BLaER1 treated with 17β-estradiol and CSF1 and Interleukin-3, amounts not matched to agents 10 nM and 100 nM (cell line): ENCODE measurements at regions not wholly inside any gene's neighbourhood (a gene's known extent, or its start where the extent isn't known, plus 50 kb on each side); places are given as distances from the start of the nearest gene placed in this dataset.
"Not testable (repeated sequence)": the region's sequence is repeated elsewhere in the genome, so short reads cannot be mapped to it uniquely, and the experiment has no call there.

ENCODE experiments used
- H3K27ac ChIP-seq, 11 experiments: shearing (Covaris generic); formaldehyde crosslinking; 2 replicates each; pipeline ENCODE4 v1.8.1; 2022
- H3K27me3 ChIP-seq, 11 experiments: shearing (Covaris generic); formaldehyde crosslinking; 2 replicates each; pipeline ENCODE4 v1.8.1; 2022
- H3K36me3 ChIP-seq, 11 experiments: shearing (Covaris generic); formaldehyde crosslinking; 2 replicates each; pipeline ENCODE4 v1.8.1; 2022
- H3K4me1 ChIP-seq, 10 experiments: shearing (Covaris generic); formaldehyde crosslinking; 2 replicates each; pipeline ENCODE4 v1.8.1; 2022
- H3K4me2 ChIP-seq, 11 experiments: shearing (Covaris generic); formaldehyde crosslinking; 2 replicates each; pipeline ENCODE4 v1.8.1; 2022
- H3K4me3 ChIP-seq, 10 experiments: shearing (Covaris generic); formaldehyde crosslinking; 2 replicates each; pipeline ENCODE4 v1.8.1; 2022
- H3K9ac ChIP-seq, 11 experiments: shearing (Covaris generic); formaldehyde crosslinking; 2 replicates each; pipeline ENCODE4 v1.8.1; 2022
- H3K9me3 ChIP-seq, 11 experiments: shearing (Covaris generic); formaldehyde crosslinking; replicated peaks in 1 of 11; 2 replicates each; pipeline ENCODE4 v1.8.1; 2022
- H4K20me1 ChIP-seq, 11 experiments: shearing (Covaris generic); formaldehyde crosslinking; 2 replicates each; pipeline ENCODE4 v1.8.1; 2022
- Cebpa-rat ChIP-seq, 11 experiments: shearing (Covaris generic); IDR thresholded peaks; 2 replicates each; pipeline ENCODE4 v1.8.1; 2022

DNA sequence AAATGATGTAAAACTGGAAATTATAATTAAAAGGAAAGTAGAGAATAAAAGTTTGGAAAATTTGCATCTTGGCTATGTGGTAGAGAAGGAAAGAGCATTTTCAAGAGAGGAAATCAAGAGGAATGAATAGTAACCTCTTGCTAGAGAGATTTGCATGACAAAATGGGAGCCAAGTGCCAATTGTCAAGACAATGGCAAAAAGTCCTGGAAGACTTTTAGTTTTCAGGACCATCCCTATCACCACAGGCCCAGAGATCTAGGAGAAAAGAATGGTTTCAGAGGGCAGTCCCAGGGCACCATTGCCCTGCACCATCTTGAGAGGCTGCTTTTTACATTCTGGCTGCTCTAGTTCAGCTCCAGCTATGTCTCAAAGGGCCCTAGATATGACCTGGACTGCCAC lies 1427.6 kb downstream of the ZPLD1 start:
- Histone ChIP-seq H3K9me3 (no peaks in the 10 kb centered on the region), H3K36me3 (no peaks in the 10 kb centered on the region), H3K4me2 (no peak overlapping the region), H4K20me1 (no peaks in the 10 kb centered on the region), H3K27me3 (no peaks in the 10 kb centered on the region), H3K4me1 (no peaks in the 10 kb centered on the region), H3K27ac (no peak overlapping the region), H3K9ac (no peak overlapping the region), H3K4me3 (no peak overlapping the region)
- TF ChIP-seq Cebpa-rat (IDR thresholded peaks at IDR 0.05), result no peak

GRCh38 chr3:103863381-103863780 lies 1428.6 kb downstream of the ZPLD1 start:
- H3K4me2 ChIP-seq, result no peak overlapping the region
- no peaks in the 10 kb centered on the region for H3K27me3 ChIP-seq
- TF ChIP-seq Cebpa-rat (IDR thresholded peaks at IDR 0.05), result no peak
- no peak overlapping the region for H3K4me3 ChIP-seq
- H3K9ac ChIP-seq, result no peak overlapping the region
- no peaks in the 10 kb centered on the region for H3K4me1 ChIP-seq
- H3K36me3 ChIP-seq, result no peaks in the 10 kb centered on the region
- H4K20me1 ChIP-seq, result no peaks in the 10 kb centered on the region
- H3K9me3 ChIP-seq, result no peaks in the 10 kb centered on the region
- H3K27ac ChIP-seq, result no peak overlapping the region

DNA sequence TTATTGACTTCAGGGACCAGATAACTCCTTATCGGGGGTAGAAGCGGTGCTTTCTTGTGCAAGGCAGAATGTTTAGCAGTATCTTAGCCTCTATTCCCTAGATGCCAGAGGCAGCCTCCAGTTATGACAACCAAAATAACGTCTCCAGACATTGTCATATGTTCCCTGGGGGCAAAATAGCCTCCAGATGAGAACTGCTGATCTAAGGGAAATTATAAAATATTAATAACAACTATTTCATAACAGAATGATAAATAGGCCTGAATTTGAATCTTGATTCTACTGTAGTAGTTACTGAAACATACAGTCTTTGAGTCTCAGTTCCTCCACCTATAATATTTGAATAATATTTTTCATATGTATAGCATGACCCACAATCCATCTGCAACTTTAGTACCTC lies 1431.3 kb downstream of the ZPLD1 start:
- H3K4me3 ChIP-seq, result no peak overlapping the region
- TF ChIP-seq Cebpa-rat (IDR thresholded peaks at IDR 0.05), result no peak

GRCh38 chr3:103873021-103873420 lies 1438.2 kb downstream of the ZPLD1 start:
- Histone ChIP-seq H3K36me3 (no peaks in the 10 kb centered on the region), H3K27ac (no peak overlapping the region), H3K4me2 (no peak overlapping the region), H3K9me3 (no peaks in the 10 kb centered on the region), H3K4me3 (no peak overlapping the region), H3K9ac (no peak overlapping the region), H3K27me3 (no peaks in the 10 kb centered on the region), H4K20me1 (no peaks in the 10 kb centered on the region), H3K4me1 (no peaks in the 10 kb centered on the region)
- TF ChIP-seq Cebpa-rat (IDR thresholded peaks at IDR 0.05), result no peak

More for the DNA sequence above, 1431.3 kb downstream of the ZPLD1 start:
- Histone ChIP-seq H3K9ac (no peak overlapping the region), H3K9me3 (no peaks in the 10 kb centered on the region), H3K4me2 (no peak overlapping the region), H4K20me1 (no peaks in the 10 kb centered on the region), H3K27ac (no peak overlapping the region), H3K27me3 (no peaks in the 10 kb centered on the region), H3K36me3 (no peaks in the 10 kb centered on the region), H3K4me1 (no peaks in the 10 kb centered on the region)

- Histone ChIP-seq H3K36me3 (no peaks in the 10 kb centered on the region), H3K9me3 (no peaks in the 10 kb centered on the region), H4K20me1 (no peaks in the 10 kb centered on the region), H3K4me2 (no peak overlapping the region), H3K9ac (no peak overlapping the region), H3K27ac (no peak overlapping the region), H3K4me1 (no peaks in the 10 kb centered on the region), H3K4me3 (no peak overlapping the region), H3K27me3 (no peaks in the 10 kb centered on the region)
- no peak for TF ChIP-seq Cebpa-rat (IDR thresholded peaks at IDR 0.05)
Measured at GRCh38 chr3:103873897-103874545, 1439.2 kb downstream of the ZPLD1 start.

DNA sequence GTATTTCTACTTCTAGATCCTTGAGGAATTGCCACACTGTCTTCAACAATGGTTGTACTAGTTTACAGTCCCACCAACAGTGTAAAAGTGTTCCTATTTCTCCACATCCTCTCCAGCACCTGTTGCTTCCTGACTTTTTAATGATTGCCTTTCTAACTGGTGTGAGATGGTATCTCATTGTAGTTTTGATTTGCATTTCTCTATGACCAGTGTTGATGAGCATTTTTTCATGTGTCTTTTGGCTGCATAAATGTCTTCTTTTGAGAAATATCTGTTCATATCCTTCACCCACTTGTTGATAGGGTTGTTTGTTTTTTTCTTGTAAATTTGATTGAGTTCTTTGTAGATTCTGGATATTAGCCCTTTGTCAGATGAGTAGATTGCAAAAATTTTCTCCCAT lies 1447.0 kb downstream of the ZPLD1 start:
- H3K36me3 ChIP-seq, H3K4me1 ChIP-seq, H3K4me2 ChIP-seq, H4K20me1 ChIP-seq, H3K9me3 ChIP-seq, H3K9ac ChIP-seq, H3K27me3 ChIP-seq, H3K27ac ChIP-seq, H3K4me3 ChIP-seq: not testable (repeated sequence)

- no peaks in the 10 kb centered on the region for H4K20me1 ChIP-seq
- no peak overlapping the region for H3K27ac ChIP-seq
- no peaks in the 10 kb centered on the region for H3K9me3 ChIP-seq
- no peaks in the 10 kb centered on the region for H3K27me3 ChIP-seq
- no peak for TF ChIP-seq Cebpa-rat (IDR thresholded peaks at IDR 0.05)
- H3K9ac ChIP-seq, result no peak overlapping the region
- no peak overlapping the region for H3K4me2 ChIP-seq
- H3K4me3 ChIP-seq, result no peak overlapping the region
- no peaks in the 10 kb centered on the region for H3K36me3 ChIP-seq
- no peaks in the 10 kb centered on the region for H3K4me1 ChIP-seq
Measured at GRCh38 chr3:103889675-103890074, 1454.9 kb downstream of the ZPLD1 start.

GRCh38 chr3:103894162-103894822 lies 1459.5 kb downstream of the ZPLD1 start:
- no peak for TF ChIP-seq Cebpa-rat (IDR thresholded peaks at IDR 0.05)
- Histone ChIP-seq H4K20me1 (no peaks in the 10 kb centered on the region), H3K9me3 (no peaks in the 10 kb centered on the region), H3K4me3 (no peak overlapping the region), H3K27ac (no peak overlapping the region), H3K36me3 (no peaks in the 10 kb centered on the region), H3K4me2 (no peak overlapping the region), H3K4me1 (no peaks in the 10 kb centered on the region), H3K27me3 (no peaks in the 10 kb centered on the region), H3K9ac (no peak overlapping the region)

GRCh38 chr3:103899328-103899727 lies 1464.5 kb downstream of the ZPLD1 start:
- Histone ChIP-seq H3K27ac (no peak overlapping the region), H3K9me3 (no peaks in the 10 kb centered on the region), H3K36me3 (no peaks in the 10 kb centered on the region), H3K4me3 (no peak overlapping the region), H3K9ac (no peak overlapping the region), H4K20me1 (no peaks in the 10 kb centered on the region), H3K4me1 (no peaks in the 10 kb centered on the region), H3K27me3 (no peaks in the 10 kb centered on the region), H3K4me2 (no peak overlapping the region)
- TF ChIP-seq Cebpa-rat (IDR thresholded peaks at IDR 0.05), result no peak

DNA sequence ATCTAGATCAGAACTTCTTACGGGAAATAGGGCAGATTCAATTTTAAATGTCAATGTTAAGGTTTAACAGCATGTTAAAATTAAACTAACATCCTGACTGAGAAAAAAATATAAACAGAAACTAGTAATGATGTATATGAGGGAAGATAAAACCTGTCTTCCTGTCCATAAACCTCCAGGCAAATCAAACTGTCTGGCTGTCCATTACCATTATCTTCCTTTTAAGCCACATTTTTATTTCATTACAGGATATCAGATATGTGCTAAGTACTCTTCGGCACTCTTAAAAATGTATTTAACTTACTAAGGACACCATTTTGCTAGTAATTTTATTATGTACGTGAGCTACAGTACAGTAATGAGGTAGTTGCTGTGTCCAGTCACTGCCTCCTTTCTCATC lies 1461.7 kb upstream of the ALCAM start:
- no peaks in the 10 kb centered on the region for H4K20me1 ChIP-seq

More for the DNA sequence above, 1461.7 kb upstream of the ALCAM start:
- TF ChIP-seq Cebpa-rat (IDR thresholded peaks at IDR 0.05), result no peak
- H3K9me3 ChIP-seq, result no peaks in the 10 kb centered on the region
- H3K4me2 ChIP-seq, result no peak overlapping the region
- H3K4me1 ChIP-seq, result no peaks in the 10 kb centered on the region
- no peaks in the 10 kb centered on the region for H3K36me3 ChIP-seq
- no peak overlapping the region for H3K4me3 ChIP-seq
- H3K27ac ChIP-seq, result no peak overlapping the region
- H3K27me3 ChIP-seq, result no peaks in the 10 kb centered on the region
- no peak overlapping the region for H3K9ac ChIP-seq
